Activated CD4-positive, alpha-beta T cell treated with anti-CD3 and anti-CD28 coated beads, Interleukin-2, amount 50 U/mL, for 1 hour (primary cell): ENCODE measurements at regions not wholly inside any gene's neighbourhood (a gene's known extent, or its start where the extent isn't known, plus 50 kb on each side); places are given as distances from the start of the nearest gene placed in this dataset.

Source experiments
- DNase-seq: peaks from one replicate; pipeline ENCODE4 v3.0.0-alpha.2; 2020

DNA sequence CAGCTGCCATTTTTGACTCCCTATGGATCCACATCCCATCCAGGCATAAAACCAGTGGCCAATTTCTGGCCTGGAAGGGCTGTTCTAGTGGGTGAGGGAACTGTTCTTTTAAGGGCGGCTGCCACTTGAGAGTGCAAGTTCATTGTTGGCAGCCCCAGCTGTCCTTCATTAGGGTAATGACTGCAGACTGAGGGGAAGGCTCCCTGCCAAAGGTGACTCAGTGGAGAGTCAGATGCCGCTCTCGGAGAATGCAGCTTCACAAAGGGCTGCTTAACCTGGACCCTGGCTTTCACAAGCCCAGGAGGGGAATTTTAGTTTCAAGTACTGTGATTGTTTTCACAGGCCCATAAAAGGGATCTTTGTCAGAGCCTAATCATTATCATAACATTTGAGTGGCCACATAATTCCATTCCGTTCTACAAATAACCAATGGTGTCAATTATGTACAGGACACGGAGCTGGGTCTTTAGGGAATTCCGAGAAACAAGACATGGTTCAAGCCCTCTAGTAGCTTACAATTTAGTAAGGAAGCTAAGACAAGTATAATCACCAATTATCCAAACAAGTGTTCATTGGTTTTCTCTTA lies 235.7 kb downstream of the CDCA7 start:
- DNase-seq = no peak

DNA sequence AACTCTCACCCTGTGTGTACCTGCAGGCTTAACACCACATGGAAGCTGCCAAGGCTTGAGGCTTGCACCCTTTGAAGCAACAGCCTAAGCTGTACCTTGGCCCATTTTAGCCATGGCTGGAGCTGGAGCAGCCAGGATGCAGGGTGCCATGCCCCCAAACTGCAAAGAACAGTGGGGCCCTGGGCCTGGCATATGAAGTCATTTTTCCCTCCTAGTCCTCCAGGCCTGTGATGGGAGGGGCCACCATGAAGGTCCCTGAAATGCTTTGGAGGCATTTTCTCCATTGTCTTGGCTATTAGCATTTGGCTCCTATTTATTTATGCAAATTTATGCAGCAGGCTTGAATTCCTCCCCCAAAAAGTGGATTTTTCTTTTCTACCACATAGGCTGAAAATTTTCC lies 238.4 kb downstream of the CDCA7 start:
- no peak for DNase-seq

DNA sequence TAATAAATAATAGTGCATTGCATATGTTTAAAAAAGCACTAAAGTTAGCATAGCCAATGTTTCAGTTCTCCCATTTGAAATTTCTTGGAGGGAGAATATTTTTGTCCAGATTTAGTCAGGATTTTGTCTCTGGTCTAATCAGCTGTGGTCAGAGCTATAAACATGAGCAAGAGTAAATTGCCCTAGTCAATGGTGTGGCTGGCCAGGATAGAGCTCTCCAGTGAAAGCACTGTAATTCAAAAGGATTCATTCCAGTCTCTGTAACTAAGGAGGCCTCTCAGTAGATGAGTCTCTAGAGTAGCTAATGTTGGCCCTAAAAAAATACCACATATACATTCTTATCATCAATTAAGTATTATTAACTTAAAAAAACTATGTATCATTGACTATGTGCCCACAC lies 241.6 kb downstream of the CDCA7 start:
- no peak for DNase-seq

DNA sequence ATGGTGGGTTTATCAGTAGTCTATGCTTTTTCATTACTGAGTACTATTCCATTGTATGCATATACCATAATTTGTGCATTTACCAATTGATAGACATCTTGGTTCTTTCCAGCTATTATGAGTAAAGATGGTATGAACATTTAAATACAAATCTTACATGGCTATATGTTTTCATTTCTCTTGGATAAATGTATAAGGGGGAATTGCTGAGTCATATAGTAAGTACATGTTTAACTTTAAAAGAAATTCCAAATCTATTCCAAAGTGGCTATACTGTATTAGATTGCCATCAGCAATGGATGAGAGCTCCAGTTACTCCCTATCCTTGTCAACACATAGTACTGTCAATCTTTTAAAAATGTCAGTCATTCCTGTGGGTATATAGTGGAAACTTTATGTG lies 243.9 kb downstream of the CDCA7 start:
- DNase-seq = no peak

DNA sequence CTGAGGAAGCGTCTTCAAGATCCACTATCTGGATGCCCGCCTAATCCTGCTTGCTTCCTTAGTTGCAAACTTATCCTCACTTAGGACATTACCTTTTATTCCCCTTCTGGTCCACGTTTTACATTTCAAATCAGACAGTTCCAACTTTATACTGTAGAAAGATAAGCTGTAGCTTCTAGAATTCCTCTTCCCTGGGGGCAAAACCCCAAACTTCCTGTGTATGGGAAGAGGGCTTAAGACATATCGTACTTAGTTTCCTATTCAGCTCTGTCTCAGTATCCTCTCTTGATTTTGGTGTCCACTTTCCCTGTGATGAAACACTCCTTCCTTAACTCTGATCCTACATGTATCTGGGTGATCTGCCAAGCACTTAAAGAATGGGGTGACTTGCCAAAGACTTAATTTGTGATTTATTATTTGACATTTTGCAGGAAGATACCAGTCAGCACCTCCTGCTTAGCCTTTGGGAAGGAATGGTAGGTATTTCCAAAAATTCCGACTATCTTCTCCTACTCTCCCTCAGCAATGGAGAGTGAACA lies 245.2 kb downstream of the CDCA7 start:
- DNase-seq = no peak

DNA sequence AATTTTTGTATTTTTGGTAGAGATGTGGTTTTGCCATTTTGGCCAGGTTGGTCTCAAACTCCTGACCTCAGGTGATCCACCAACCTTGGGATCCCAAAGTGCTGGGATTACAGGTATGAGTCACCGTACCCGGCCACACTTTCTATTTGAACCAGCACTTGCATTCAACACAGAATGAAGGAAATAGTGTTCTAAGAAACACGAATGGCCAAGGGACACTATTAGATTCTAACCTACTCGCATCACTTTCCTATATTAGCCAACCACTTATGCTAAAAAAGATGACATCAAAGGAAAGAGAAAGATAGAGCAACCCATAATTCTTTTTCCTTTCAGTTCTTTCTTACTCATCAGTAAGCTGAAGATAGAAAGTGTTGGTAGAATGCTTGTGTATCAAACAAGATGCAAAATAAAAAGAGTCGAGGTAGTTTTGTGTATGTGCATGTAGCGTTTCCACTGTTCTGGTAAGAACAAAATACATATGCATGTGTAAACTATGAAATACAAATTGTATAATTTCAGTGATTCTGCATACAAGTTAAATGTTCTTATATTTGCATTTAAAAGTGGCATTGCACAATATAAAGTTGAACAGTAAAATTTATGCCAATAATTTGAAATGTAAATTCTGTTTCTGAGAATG lies 247.6 kb downstream of the CDCA7 start:
- DNase-seq = no peak

DNA sequence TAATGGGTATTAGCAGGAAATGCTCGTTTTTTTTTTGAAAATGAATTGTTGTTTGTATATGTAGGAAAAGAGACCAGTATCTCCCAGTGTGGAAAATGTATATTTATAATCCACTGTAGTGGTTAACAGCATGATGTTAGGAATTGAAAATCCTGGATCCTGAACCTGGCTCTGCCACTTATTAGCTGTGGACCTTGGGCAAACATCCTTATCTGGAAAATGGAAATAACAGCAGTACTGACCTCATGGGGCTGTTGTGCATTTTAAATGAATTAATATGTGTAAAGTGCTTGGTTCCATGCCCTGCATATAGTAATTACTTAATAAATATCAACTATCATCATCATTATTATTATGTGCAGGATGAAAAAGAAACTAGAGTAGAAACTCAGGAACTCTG lies 251.3 kb downstream of the CDCA7 start:
- DNase-seq = no peak

DNA sequence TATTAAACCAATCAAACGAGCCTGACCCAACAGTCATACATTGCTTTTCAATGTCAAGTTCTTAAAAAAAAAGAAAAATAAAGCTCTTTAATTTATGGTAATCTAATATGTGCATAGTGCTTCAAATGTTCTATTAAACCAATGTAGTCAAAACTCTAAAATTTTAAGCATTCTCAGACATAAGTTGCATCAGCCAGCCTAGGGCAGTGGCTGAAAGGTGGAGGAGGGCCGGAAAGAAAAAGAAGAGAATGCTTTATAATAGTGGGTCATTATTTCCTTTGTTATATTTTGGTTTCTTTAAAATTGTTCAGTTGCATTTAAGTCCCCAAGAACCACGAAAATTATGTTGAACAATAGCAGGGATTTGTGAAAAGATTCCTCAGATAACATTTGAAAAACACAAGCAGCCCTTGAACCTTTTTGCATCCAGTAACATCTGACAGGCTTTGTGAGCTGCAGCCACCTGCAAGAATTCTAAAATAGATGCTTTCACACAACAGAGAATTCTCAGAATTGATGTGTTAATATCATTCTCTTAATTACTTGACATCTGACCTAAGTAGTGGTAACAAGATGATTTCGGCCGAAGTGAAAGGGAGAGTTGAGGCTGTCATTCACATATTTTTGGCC lies 252.1 kb downstream of the CDCA7 start:
- DNase-seq = no peak

DNA sequence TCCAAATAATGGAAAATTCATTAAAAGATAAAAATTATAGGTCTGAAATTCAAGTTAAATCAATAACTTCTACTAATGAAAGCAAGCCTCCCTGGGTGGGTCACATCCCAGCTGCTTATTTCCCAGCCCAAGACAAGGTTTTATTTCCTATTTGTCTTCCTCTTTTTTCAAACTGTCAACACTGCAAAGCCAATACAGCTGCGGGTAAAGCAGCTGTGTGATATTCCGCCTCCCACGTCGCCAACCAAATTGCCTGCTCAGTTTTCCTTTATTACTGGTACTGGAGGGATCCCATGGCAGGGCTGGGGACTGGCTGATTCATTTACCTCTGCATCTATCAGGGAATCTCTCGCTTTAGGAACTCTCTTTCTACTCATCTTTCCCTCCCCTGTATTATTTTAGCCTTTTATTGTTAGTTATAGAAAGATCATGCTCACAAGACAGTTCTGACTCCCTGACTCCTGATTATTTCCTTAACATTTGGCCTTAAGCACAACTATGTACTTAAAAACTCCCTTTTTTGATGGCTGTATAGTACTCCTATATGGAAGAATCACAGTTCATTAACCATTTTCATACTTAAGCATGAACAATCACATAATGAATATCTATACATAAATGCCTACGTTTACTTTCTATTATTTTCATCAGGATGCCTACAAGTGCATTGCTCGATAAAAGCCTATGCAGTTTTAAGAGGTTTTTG lies 253.1 kb downstream of the CDCA7 start:
- no peak for DNase-seq

DNA sequence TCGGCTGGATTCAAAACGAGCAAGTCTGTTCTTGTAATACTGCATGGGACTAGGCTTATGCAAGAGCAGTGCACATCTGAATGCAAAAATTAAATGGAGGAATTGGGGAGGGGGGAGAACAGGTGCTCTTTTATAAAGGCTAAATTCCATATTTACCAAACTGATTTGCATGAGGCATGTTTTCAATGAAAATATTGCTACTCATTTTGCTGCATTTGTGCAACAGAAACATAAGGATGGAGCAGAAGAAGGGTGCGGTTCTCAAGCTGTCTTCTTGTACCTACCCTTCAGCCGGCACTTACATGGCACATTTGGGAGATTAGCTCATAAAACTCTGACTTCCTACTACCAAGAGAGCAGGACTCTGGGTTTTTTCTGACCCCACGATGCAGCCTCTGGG lies 256.4 kb downstream of the CDCA7 start:
- DNase-seq = no peak

DNA sequence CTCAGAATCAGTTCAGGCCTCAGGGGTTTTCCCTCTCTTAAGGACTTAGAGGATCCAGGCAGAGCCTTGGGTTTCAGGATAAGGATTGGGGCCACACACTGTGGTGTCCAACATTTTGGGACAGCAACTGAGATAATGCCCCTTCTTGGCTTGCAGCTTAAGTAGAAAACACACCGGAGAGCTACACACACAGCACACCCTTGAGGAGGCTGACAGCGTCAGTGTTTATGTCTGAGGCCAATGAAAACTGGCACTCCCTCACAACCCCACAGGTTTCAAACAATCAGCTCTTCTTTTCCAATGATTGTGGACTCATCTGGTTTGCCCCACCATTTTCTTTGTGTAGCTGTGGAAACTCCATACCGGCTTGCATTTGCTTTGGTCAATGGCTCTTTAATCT lies 257.7 kb downstream of the CDCA7 start:
- DNase-seq = no peak

DNA sequence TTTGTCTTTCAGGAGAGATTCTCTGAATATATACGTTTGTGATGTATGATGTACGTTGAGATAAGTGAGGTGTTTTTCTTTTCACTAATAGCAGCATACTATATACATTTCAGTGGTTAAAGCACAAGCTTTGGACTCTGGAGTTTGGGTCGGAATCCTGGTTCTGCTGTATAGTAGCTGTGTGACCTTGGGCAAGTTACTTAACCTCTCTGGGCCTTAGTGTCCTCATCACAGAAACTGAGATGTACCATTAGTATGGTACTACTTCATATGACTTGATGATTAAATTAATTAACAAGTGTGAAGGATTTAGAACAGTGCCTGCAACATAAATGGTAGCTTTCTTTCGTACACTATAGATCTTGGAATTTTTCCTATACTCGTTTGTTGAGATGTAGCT lies 258.7 kb downstream of the CDCA7 start:
- DNase-seq = no peak

DNA sequence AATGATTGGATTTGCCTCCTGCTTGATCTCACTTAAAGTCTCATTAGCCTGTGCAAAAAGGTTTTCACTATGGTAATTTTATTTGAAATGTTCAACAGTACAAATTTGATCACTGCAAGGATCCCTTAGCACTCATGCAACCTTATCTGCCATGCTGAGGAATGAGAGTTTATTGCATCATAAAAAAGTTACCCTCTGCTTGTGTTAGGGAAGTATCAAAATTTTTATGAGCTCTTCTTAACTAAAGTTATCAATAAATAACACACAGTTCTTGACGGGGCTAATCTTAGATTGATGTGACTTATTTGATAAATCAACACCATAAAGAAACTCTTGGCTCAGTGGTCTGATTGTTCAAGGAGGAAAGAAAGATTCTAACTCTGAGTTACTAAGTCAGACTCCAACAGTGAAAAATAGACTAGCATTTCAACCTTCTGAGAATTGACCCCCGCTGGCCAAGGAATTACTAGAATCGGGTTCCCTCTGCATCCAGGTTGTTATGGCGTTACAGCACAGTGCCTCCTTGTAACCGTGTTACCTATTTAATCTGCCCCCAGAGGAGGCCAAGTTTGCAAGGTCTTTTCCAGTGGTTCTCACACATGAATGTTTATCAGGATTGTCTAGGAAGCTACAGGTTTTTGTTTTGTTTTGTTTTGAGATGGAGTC lies 259.7 kb downstream of the CDCA7 start:
- DNase-seq = no peak

DNA sequence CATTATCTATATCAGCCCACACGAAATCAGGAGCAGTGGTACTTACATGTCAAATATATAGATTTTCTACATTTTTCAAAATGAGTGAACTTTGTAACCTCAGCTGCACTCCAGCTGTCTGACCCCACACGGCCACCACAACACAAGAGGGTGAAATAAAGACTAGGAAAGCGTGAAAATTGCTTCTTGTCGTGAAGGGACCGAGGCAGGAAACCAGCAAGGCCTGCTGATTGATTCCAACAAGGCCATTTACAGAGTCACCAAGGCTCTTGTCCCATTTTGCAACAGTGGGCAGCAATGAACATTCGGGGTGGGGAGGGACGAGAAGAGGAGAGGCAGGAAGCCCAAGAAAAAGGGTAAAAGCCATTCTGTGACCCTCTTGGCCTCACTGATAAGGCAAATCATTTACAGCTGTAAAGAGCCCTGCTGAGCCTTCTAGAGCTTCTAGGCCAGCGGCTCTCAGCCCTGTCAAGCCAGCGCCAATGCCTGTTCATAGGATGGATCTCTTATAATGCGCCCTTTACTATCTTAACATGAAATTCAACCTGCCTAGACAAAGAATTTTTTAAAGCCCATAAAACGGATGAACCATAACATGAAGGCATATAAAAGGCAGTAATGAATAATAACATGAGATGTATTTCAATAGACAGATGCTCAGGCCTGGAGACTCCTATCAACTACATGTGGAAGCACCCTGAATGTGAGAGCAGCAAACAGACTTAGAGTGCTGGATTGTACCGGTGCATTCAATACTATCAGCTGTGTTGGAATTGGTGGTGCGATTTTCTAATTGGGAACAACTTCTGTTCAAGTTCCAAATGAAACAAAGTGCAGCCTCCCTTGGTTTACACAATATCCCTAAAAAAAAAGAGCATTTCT lies 269.0 kb downstream of the CDCA7 start:
- no peak for DNase-seq

DNA sequence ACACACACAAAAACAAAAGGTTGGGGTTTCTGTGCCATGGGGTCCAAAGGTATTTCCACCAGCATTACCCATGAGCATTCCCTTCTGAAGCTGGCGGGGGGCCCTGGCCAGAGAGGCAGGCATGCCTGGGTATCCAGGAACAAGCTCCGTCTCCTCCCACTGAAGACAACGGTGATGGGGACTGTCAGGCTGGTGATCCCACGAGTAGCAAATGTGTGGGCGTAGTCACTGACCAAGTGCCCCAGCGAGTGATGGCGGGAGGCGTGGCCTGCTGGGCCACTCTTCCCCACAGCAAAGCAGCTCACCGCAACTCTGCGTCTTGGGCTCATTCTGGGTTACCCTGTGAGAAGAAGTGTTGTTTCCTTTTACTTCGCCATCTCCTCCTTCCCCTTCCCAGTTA lies 270.6 kb downstream of the CDCA7 start:
- DNase-seq = no peak

DNA sequence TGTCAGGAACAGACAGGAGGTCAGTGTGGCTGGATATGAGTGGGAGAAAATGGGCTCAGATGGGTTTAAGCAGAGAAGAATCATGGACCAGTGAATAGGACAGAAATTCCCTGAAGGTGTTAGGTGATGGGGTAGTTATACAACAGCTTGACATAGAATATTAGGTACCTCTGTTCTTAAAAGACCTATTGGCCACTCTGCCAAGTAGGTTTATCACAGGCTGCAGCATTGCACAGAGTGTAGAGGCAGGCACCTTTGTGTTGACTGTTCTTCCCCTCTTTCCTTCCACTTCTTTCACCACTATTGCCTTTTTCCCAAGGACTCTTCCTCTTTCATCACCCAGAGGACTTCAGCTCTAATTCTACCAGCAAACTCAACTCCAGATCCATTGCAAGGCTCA lies 274.4 kb downstream of the CDCA7 start:
- no peak for DNase-seq

DNA sequence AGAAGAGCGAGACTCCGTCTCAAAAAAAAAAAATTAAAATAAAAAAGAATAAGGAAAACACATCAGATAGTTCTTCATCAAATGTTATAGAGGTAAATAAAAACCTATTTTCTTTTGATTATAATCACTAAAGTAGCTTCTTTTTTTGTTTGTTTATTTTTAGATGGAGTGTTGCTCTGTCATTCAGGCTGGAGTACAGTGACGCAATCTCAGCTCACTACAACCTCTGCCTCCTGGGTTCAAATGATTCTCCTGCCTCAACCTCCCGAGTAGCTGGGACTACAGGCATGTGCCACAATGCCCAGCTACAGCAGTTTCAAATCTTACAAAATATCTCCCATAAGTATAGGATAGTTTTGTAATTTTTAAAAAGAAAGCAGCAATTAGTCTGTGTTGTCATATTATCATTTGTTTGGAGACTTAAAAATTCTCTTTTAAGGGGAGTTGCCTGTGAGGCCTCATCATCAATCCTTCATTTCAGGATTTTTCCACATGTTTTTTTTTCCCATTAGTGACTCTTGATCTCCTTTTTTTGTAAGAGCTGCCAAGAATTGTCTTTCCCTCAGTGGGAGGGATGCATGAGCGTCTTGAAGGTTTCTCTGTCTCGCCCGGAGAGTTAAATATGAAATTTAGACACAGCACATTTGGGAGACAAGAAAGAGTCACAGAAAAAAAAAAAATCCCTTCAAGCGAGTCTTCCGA lies 275.9 kb downstream of the CDCA7 start:
- DNase-seq = no peak

DNA sequence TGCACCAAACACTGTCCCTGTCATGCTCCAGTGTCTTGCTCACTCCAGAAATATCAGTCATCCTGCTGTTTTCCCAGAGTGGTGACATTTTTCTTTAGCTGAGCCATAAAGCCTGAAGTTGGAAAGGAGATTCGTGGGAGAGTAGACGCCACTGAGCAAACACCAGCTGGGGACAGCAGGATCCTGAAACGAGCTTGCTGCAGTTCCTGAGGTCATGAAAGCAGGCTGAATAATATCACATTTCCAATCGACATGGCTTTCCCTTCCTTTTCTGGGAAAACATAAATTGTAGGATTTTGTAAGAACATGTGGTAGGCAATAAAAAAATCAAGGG lies 276.4 kb downstream of the CDCA7 start:
- DNase-seq = no peak

DNA sequence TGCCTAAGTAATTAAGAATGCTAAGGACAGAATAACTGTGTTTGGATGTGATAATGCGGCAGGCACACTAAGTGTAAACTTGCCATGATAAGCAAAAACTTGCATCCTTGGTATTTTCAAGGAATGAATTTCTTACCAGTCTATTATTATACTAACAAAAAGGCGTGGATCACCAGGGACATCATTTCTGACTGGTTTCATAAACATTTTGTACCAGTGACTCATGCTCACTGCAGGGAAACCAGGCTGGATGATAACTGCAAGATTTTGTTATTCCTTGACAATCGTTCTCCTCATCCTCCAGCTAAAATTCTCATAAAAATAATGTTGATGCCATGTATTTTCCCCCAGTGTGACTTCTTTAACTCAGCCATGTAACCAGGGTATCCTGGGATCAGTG lies 289.5 kb downstream of the CDCA7 start:
- no peak for DNase-seq

DNA sequence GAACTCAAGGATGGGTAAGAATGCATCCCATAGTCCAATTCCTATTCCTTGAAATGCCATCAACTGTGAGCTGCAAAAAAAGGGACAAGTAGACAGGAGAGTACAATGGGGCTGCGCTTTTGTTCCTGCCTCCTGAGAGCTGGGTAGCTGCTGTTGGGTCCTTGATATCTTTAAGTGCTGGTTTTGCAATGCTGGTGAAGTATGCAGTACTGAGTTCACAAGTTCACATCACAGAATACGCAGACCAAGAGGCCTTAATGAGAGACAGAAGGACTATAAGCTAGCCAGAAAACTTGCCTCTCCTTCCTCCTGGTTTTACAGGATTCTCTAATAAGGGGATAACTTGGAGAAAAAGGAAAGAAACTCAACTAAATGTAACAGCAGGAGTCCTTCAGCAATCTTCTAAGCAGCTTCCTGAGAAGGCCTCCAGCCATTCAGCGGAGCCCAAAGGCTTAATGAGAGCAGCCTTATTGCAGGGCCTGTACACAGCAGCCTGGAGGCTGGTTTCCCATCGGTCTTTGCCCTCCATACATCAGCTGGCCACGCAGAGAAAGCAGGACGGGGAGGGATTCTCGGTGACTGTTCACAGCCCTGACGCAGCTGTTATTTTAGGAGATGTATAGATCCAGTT lies 293.1 kb downstream of the CDCA7 start:
- no peak for DNase-seq

DNA sequence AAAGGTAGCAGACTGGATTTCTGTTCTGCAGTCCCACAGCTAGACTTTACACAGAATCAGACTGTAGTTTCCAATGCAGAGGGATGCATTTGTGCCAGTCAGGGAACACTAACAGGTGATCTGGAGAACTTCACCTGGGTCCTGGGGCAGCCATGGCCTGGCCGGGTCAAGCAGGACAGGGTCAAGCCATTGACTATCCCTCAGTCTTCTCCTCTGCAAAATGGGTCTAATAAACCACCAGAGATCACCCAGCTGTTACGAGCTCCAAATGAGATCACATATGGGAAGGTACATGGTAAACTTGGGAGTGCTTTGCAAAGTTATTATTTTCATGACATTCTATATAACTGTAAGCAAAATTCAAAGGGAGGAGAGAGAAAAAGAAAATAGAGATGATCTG lies 294.1 kb downstream of the CDCA7 start:
- no peak for DNase-seq
